ENCODE measurements at regions not wholly inside any gene's neighbourhood (a gene's known extent, or its start where the extent isn't known, plus 50 kb on each side); places are given as distances from the start of the nearest gene placed in this dataset.

DNA sequence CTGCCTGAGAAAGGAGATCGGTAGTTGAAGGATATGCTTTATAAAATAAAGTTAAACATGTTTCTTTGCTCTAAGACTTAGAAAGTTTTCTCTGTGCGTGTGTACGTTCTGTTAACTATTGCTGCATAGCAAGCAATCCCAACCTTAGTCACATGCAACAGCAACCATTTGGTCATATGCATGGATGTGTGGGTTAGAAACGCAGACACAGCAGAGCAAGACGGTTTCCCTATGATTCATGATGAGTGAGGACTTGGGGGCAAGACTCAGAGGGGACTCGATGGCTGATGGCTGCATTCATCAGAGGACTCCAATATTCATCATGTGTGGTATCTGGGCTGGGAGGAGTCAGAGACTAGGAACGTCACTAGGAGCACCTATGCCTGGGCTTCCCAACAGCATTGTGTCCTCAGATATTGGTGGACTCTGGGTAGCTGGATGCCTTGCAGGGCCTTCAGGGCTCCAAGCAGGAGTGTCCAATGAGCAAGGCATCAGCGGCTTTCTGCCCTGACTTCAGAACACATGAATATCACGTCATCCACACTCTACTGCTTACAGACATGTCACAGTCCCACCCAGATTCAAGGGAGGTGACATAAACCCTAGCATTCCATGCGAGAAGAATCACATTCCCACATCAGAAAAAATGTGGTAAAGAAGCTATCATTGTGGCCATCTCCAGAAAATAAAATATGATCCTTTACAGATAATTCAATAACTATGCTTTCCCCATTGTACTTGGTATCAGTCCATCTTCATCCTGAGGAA is 731.2 kb downstream of the TNS3 start:
- no peak overlapping the region for H3K4me3 ChIP-seq (ENCODE audit: low read depth, low read length)
- no peak for DNase-seq (ENCODE audit: low read depth)

DNA sequence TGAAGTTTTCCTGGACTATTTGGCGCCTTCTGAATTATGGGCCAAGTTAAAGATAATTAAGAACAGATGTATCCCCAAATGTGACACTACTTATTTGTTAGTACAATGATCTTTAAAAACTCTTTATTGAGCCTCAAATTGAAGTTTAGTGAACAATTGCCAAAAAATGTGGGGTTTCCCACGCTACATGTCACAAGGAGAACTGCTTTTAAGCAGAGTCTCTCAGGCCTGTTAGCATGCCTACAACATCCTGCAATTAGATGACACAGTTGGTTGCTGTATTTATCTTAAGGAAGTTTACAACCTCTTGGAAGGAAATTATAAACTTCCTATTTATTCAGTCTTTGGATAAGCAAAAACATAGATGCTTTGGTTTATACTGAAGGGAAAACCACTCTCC is 733.0 kb downstream of the TNS3 start:
- TF ChIP-seq, protein P1, sequence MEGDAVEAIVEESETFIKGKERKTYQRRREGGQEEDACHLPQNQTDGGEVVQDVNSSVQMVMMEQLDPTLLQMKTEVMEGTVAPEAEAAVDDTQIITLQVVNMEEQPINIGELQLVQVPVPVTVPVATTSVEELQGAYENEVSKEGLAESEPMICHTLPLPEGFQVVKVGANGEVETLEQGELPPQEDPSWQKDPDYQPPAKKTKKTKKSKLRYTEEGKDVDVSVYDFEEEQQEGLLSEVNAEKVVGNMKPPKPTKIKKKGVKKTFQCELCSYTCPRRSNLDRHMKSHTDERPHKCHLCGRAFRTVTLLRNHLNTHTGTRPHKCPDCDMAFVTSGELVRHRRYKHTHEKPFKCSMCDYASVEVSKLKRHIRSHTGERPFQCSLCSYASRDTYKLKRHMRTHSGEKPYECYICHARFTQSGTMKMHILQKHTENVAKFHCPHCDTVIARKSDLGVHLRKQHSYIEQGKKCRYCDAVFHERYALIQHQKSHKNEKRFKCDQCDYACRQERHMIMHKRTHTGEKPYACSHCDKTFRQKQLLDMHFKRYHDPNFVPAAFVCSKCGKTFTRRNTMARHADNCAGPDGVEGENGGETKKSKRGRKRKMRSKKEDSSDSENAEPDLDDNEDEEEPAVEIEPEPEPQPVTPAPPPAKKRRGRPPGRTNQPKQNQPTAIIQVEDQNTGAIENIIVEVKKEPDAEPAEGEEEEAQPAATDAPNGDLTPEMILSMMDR (IDR thresholded peaks at IDR 0.05; ENCODE audit: low read depth, low read length, missing control alignments), result no peak
- no peak for DNase-seq (ENCODE audit: low read depth)
- no peak overlapping the region for H3K4me3 ChIP-seq (ENCODE audit: low read depth, low read length)

More for the DNA sequence above, 731.2 kb downstream of the TNS3 start:
- TF ChIP-seq, protein P1 (IDR thresholded peaks at IDR 0.05; ENCODE audit: low read depth, low read length, missing control alignments), result no peak

DNA sequence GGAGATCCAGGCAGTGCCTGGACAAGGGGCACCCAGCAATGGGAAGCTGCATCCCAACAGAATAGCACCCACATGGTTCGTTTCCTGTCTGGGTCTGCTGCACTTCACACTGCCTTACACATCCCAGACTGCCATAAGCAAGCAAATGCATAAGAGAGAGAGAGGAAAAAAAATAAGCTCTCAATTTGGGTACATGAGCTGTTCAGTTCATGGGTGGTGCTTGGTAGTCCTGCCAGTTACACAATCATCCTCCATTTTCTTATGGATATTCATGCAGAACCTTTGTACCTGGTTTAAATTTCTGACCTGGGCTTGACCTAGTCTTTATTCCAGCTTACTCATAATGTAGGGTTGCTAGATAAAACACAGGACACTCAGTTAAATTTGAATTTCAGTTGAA is 733.6 kb downstream of the TNS3 start:
- no peak overlapping the region for H3K4me3 ChIP-seq (ENCODE audit: low read depth, low read length)
- TF ChIP-seq, protein P1 (IDR thresholded peaks at IDR 0.05; ENCODE audit: low read depth, low read length, missing control alignments), result no peak
- DNase-seq (ENCODE audit: low read depth), result no peak

DNA sequence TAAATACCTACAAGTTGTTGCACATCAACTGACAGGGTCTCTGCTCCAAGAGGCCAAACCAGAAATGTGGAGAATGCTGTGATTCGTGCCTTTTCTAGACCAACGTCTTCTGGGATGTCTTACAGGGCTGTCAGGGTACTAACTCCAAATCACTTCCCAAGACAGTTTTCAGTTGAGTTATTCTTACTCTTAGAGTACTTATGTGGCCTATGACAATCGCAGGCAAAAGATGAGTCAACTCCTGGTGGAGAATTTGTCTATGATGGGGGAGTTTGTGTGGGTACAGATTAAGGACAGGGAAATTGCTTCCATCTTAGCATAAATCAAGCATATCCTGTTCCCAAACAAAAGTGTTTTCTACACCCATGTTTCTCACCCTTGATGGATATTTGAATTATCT is 734.8 kb downstream of the TNS3 start:
- TF ChIP-seq, protein P1 (IDR thresholded peaks at IDR 0.05; ENCODE audit: low read depth, low read length, missing control alignments), result no peak
- no peak for DNase-seq (ENCODE audit: low read depth)
- H3K4me3 ChIP-seq (ENCODE audit: low read depth, low read length), result no peak overlapping the region

DNA sequence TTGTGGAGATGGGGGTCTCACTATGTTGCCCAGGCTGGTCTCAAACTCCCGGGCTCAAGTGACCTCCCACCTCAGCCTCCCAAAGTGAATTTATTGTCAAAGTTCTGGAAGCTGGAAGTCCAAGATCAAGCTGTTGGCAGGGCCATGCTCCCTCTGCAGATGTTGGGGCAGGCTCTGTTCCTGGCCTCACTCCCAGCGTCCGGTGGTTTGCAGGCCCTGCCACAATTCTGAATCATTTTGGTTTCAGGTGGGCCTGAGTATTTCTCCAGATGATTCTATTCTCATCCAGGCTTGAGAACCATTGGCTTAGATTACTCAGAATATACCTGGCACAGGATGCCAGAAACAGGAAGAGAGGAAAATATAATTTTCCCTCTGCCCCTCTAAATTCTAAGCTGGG is 737.4 kb downstream of the TNS3 start:
- H3K4me3 ChIP-seq (ENCODE audit: low read depth, low read length), result no peak overlapping the region
- TF ChIP-seq, protein P1 (IDR thresholded peaks at IDR 0.05; ENCODE audit: low read depth, low read length, missing control alignments), result no peak
- DNase-seq (ENCODE audit: low read depth), result no peak

DNA sequence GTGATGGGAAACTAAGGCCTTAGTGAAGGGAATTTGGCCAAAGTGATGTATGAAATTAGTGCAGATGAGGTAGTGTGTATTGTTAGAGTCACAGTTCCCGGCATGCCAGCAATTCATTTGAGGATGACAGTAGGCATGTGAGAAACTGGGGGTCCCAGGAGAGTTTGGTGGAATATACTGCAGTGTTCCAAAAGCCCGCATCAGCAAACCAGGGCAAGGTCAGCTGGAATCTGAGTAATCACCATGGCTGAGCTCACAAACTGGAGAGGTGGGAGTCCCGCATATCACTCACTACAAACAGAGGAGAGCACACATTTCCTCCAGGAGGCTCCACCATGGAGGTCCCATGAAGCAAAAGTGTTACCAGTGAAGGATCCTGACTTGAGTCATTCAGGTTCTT is 740.7 kb downstream of the TNS3 start:
- no peak overlapping the region for H3K4me3 ChIP-seq (ENCODE audit: low read depth, low read length)
- TF ChIP-seq, protein P1 (IDR thresholded peaks at IDR 0.05; ENCODE audit: low read depth, low read length, missing control alignments), result no peak
- DNase-seq (ENCODE audit: low read depth), result no peak

DNA sequence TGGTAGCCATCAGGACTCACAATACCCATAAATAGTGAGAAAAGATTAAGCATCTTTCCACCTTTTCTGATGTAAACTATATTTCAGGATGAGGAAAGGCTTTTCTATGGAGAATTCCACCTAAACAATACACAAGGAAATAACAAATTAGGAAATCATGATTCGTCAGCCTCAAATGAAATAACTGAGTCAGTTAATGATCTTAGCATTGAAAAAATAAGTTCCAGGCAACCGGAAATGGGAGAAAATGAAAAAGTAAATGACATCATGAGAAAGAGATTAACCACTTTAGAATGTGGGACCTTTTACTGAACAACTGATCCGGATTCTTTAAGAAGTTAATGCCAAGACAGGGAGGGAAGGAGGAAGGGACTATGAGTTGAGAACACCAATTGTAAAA is 742.3 kb downstream of the TNS3 start:
- no peak for DNase-seq (ENCODE audit: low read depth)
- H3K4me3 ChIP-seq (ENCODE audit: low read depth, low read length), result no peak overlapping the region
- TF ChIP-seq, protein P1 (IDR thresholded peaks at IDR 0.05; ENCODE audit: low read depth, low read length, missing control alignments), result no peak
